ENCODE measurements at regions not wholly inside any gene's neighbourhood (a gene's known extent, or its start where the extent isn't known, plus 50 kb on each side); places are given as distances from the start of the nearest gene placed in this dataset.

DNA sequence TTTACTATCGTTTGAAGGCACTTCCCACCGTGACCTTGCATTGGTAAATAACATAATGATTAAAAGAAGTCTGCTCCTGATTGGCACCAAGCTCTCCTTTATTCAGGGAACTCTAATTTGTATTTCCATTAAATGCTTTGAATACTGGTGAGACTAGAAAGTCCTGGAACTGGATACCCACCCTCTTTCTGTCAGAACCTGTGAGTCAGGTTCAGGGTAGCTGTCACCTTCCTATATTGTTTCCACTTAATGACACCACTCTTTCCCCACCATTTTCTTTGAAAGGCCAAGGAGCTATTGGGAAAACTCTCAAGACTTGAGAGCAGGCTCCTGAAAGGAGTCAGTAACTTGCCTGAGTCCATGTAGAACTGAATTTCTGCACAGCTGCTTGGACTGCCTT is 55.9 kb upstream of the RASSF6 start:
- Mint-ChIP-seq H3K36me3 (ENCODE audit: low read depth) (no peaks in the 10 kb centered on the region), H3K27me3 (no peaks in the 10 kb centered on the region), H3K9me3 (no peaks in the 10 kb centered on the region), H3K4me1 (ENCODE audit: low read depth) (no peaks in the 10 kb centered on the region), H3K4me3 (no peak overlapping the region), H3K27ac (no peak overlapping the region)
- ATAC-seq (ENCODE audit: poor library complexity): no peak
- TF ChIP-seq, protein P1, sequence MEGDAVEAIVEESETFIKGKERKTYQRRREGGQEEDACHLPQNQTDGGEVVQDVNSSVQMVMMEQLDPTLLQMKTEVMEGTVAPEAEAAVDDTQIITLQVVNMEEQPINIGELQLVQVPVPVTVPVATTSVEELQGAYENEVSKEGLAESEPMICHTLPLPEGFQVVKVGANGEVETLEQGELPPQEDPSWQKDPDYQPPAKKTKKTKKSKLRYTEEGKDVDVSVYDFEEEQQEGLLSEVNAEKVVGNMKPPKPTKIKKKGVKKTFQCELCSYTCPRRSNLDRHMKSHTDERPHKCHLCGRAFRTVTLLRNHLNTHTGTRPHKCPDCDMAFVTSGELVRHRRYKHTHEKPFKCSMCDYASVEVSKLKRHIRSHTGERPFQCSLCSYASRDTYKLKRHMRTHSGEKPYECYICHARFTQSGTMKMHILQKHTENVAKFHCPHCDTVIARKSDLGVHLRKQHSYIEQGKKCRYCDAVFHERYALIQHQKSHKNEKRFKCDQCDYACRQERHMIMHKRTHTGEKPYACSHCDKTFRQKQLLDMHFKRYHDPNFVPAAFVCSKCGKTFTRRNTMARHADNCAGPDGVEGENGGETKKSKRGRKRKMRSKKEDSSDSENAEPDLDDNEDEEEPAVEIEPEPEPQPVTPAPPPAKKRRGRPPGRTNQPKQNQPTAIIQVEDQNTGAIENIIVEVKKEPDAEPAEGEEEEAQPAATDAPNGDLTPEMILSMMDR (IDR thresholded peaks at IDR 0.05): no peak
- DNase-seq: no peak
- CTCF ChIA-PET: no interaction called here
- POLR2A ChIA-PET: no interaction called here
- no peak overlapping the region for H3K27ac ChIP-seq (ENCODE audit: low read depth in 1 of 2, low read length in 2 of 2)
- H3K9me3 ChIP-seq (ENCODE audit: control insufficient read depth in 1 of 2, insufficient read depth in 1 of 2, low read length in 2 of 2): no peaks in the 10 kb centered on the region
- H3K36me3 ChIP-seq (ENCODE audit: insufficient read depth, low read length): no peaks in the 10 kb centered on the region
- no peaks in the 10 kb centered on the region for H3K27me3 ChIP-seq (ENCODE audit: control insufficient read depth in 1 of 2, insufficient read depth in 2 of 2, low read length in 2 of 2)
- H3K4me1 ChIP-seq (ENCODE audit: insufficient read depth, low read length): no peaks in the 10 kb centered on the region
- no peak overlapping the region for H3K4me3 ChIP-seq (ENCODE audit: low read length)
- intact Hi-C loops (cut with DNase I, micrococcal nuclease): no loop called here

DNA sequence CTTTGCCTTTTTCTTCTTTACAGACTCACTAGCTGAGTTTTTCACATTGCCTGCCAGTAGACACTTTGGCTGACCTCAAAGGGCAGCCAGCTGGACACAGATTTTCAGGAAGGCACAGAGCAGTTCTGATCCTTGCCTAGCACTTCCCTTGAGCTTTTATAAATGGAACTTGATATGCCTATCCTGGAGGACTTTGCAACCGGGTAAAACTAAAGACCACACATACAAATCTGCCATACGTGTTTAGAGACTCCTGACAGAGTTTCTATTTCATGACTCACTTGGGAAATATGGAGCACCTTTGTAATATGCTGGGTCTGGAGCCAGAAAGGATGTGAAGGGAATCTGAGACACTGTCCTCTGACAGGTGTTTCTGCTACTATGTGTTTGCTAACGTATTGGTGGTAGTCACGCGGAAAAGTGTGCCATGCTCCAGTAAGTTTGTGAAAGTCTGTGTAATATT is 56.7 kb upstream of the RASSF6 start:
- H3K4me3 Mint-ChIP-seq: no peak overlapping the region
- Histone ChIP-seq H3K36me3 (ENCODE audit: insufficient read depth, low read length) (no peaks in the 10 kb centered on the region), H3K4me3 (ENCODE audit: low read length) (no peak overlapping the region), H3K27me3 (ENCODE audit: control insufficient read depth in 1 of 2, insufficient read depth in 2 of 2, low read length in 2 of 2) (no peaks in the 10 kb centered on the region), H3K9me3 (ENCODE audit: control insufficient read depth in 1 of 2, insufficient read depth in 1 of 2, low read length in 2 of 2) (no peaks in the 10 kb centered on the region), H3K27ac (ENCODE audit: low read depth in 1 of 2, low read length in 2 of 2) (no peak overlapping the region), H3K4me1 (ENCODE audit: insufficient read depth, low read length) (no peaks in the 10 kb centered on the region)
- TF ChIP-seq, protein P1 (IDR thresholded peaks at IDR 0.05): no peak
- intact Hi-C loops (cut with DNase I, micrococcal nuclease): no loop called here
- no peak for ATAC-seq (ENCODE audit: poor library complexity)
- ChIA-PET POLR2A (no interaction called here), CTCF (no interaction called here)
- H3K27me3 Mint-ChIP-seq: no peaks in the 10 kb centered on the region
- no peaks in the 10 kb centered on the region for H3K36me3 Mint-ChIP-seq (ENCODE audit: low read depth)
- H3K4me1 Mint-ChIP-seq (ENCODE audit: low read depth): no peaks in the 10 kb centered on the region
- DNase-seq: no peak
- no peak overlapping the region for H3K27ac Mint-ChIP-seq
- no peaks in the 10 kb centered on the region for H3K9me3 Mint-ChIP-seq

DNA sequence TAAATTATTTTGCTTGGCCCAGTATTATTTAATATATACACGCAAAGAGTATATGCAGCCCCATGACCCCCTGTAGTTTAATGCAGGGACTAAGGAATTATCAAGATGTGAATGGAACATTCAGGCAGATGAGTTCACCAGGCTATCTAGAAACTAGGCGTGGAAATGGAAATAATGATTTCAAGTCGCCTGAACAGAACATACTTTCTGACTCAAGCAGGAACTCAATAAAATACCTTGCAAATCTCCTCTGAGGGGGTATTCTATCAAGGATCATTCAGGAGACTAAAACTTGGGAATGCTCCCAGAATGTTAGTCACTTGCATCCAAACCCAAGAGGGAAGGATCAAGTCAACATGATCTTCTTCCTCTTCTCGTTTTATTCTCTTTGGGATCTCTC is 59.6 kb upstream of the RASSF6 start:
- ChIA-PET CTCF (no interaction called here), POLR2A (no interaction called here)
- intact Hi-C loops (cut with DNase I, micrococcal nuclease): no loop called here
- no peaks in the 10 kb centered on the region for H3K36me3 ChIP-seq (ENCODE audit: insufficient read depth, low read length)
- TF ChIP-seq, protein P1 (IDR thresholded peaks at IDR 0.05): no peak
- H3K27me3 ChIP-seq (ENCODE audit: control insufficient read depth in 1 of 2, insufficient read depth in 2 of 2, low read length in 2 of 2): no peaks in the 10 kb centered on the region
- H3K4me3 ChIP-seq (ENCODE audit: low read length): no peak overlapping the region
- Mint-ChIP-seq H3K27ac (no peak overlapping the region), H3K4me1 (ENCODE audit: low read depth) (no peaks in the 10 kb centered on the region), H3K4me3 (no peak overlapping the region), H3K36me3 (ENCODE audit: low read depth) (no peaks in the 10 kb centered on the region), H3K27me3 (no peaks in the 10 kb centered on the region), H3K9me3 (no peaks in the 10 kb centered on the region)
- DNase-seq (no peak), ATAC-seq (ENCODE audit: poor library complexity) (no peak)
- no peak overlapping the region for H3K27ac ChIP-seq (ENCODE audit: low read depth in 1 of 2, low read length in 2 of 2)
- no peaks in the 10 kb centered on the region for H3K9me3 ChIP-seq (ENCODE audit: control insufficient read depth in 1 of 2, insufficient read depth in 1 of 2, low read length in 2 of 2)
- H3K4me1 ChIP-seq (ENCODE audit: insufficient read depth, low read length): no peaks in the 10 kb centered on the region

Measured in CD4-positive, alpha-beta T cell (primary cell).